ENCODE measurements at regions not wholly inside any gene's neighbourhood (a gene's known extent, or its start where the extent isn't known, plus 50 kb on each side); places are given as distances from the start of the nearest gene placed in this dataset.

DNA sequence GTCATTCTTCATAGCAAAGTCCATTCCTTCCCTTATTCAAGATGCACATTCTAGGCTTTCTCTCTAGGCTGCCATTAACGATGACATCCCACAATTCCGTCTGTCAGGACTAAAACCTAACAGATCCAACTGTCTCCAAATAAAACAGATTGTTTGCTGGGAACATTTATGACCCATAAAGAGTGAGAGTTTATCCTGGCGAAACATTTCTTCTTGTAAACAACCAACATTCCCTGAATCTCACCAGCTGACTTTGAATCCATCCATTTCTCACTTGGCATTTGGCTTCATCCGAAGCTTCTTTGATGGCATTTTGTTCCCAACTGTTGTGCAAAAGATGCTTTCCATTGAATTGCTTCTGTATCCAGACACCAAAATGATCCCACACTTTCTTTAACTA lies 93.1 kb downstream of the OLIG3 start:
- Histone ChIP-seq H3K4me3 (no peak overlapping the region), H3K4me1 (no peaks in the 10 kb centered on the region), H3K36me3 (no peaks in the 10 kb centered on the region), H3K27me3 (no peaks in the 10 kb centered on the region), H3K27ac (no peak overlapping the region), H3K9me3 (no peaks in the 10 kb centered on the region)
- no peak for DNase-seq
- 85 to 89% methylated on average over 4 of the region's 4 CpGs for WGBS, 2 donors
- TF ChIP-seq, protein P1, sequence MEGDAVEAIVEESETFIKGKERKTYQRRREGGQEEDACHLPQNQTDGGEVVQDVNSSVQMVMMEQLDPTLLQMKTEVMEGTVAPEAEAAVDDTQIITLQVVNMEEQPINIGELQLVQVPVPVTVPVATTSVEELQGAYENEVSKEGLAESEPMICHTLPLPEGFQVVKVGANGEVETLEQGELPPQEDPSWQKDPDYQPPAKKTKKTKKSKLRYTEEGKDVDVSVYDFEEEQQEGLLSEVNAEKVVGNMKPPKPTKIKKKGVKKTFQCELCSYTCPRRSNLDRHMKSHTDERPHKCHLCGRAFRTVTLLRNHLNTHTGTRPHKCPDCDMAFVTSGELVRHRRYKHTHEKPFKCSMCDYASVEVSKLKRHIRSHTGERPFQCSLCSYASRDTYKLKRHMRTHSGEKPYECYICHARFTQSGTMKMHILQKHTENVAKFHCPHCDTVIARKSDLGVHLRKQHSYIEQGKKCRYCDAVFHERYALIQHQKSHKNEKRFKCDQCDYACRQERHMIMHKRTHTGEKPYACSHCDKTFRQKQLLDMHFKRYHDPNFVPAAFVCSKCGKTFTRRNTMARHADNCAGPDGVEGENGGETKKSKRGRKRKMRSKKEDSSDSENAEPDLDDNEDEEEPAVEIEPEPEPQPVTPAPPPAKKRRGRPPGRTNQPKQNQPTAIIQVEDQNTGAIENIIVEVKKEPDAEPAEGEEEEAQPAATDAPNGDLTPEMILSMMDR (IDR thresholded peaks at IDR 0.05), result no peak
- TF ChIP-seq POLR2A (IDR thresholded peaks at IDR 0.05), result no peak
- intact Hi-C loops (cut with DNase I), result no loop called here

DNA sequence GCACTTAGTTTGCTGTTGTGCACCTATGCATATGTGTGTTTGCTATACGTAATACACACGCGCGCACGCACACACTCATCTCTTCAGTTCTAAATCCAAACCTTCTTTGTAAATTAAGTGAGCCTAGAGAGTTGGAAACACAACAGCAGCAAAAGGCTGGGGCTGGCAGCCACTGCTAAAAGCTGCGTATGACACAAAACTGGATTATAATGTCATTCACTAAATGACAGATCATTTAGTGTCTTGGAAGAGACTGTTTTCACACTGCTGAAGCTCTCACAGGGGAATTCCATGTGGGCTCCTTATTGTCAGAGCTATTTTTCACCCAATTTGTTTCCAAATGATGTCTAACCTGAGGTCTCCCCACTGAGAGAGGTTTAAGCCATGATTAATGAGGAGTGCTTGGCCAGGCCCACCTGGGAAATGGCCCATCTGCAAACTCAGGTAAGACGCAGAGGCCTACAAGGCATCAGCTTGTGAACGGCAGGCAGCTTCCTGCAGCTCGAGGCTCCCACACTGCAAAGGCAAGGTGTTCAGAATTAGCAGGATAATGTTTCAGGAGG lies 94.2 kb downstream of the OLIG3 start:
- no peaks in the 10 kb centered on the region for H3K27me3 ChIP-seq
- intact Hi-C loops (cut with DNase I), result no loop called here
- H3K36me3 ChIP-seq, result no peaks in the 10 kb centered on the region
- H3K4me1 ChIP-seq, result no peaks in the 10 kb centered on the region
- 52 to 61% methylated on average over 8 to 9 of the region's 9 CpGs for WGBS, 2 donors
- no peak for DNase-seq
- H3K9me3 ChIP-seq, result no peaks in the 10 kb centered on the region
- no peak overlapping the region for H3K27ac ChIP-seq
- H3K4me3 ChIP-seq, result no peak overlapping the region
- TF ChIP-seq, protein P1 (IDR thresholded peaks at IDR 0.05), result no peak
- no peak for TF ChIP-seq POLR2A (IDR thresholded peaks at IDR 0.05)

DNA sequence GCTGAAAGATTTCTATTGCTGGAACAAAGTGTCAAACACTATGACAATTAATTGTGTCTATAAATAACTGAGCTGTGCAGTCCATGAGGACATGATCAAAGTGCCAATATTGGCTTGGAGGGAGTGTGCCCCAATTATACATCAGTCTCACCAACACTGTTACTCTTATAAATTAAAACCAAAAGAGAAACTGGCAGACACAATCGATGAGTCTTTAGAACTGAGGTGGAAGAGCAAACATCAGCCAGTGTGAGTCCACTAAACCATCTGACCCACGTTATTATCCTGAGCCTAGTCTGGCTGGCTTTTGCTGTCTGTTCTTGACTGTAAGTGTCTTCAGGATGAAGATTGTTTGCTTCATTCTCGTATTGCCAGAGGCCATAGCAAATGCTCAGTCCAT lies 98.9 kb downstream of the OLIG3 start:
- no peaks in the 10 kb centered on the region for H3K27me3 ChIP-seq
- peaks cover 0 to 2% (median 0%) of the 10 kb centered on the region in 3 donors for H3K4me1 ChIP-seq
- intact Hi-C loops (cut with DNase I), result no loop called here
- no peak for DNase-seq
- no peak overlapping the region for H3K4me3 ChIP-seq
- TF ChIP-seq POLR2A (IDR thresholded peaks at IDR 0.05), result no peak
- WGBS, 2 donors, result 74 to 78% methylated on average over 3 of the region's 3 CpGs
- H3K36me3 ChIP-seq, result no peaks in the 10 kb centered on the region
- H3K9me3 ChIP-seq, result no peaks in the 10 kb centered on the region
- H3K27ac ChIP-seq, result no peak overlapping the region

DNA sequence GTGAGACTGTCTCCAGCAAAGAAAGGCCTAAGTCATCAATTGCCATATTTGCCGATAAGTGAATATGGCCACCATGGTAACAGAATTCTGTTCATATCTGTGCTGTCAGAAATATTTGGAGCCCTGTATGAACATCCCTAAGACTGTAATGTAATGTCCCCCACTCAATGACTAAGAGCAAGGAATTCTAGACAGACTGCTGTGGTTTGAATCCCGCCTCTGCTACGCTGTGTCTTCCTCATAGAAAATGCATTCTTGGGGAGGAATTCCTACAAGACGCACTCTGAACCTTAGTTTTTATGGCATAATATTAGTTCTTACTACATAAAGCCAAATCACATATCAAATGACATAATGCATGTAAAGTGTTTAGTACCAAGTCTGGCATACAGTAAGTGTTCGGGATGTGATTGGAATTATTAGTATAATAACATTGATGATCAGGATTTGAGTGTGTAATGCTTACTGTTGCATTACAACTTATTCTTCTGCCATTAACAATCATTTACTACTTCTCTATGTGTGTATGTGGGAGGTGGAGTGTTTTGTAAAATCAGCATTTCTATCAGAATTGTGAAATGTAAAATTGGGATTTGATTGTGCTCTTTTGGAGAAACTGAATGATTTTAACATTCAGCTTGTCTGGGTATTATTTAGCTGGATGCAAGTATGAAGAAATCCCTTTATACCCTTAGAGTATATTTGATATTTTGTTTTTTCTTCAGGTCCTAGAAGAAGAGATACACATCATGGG lies 103.0 kb downstream of the OLIG3 start:
- TF ChIP-seq, protein P1 (IDR thresholded peaks at IDR 0.05), result no peak
- no peak for TF ChIP-seq POLR2A (IDR thresholded peaks at IDR 0.05)
- no peak for DNase-seq
- H3K27ac ChIP-seq, result no peak overlapping the region
- no peaks in the 10 kb centered on the region for H3K36me3 ChIP-seq
- H3K4me3 ChIP-seq, result no peak overlapping the region
- H3K9me3 ChIP-seq, result no peaks in the 10 kb centered on the region
- WGBS, 2 donors, result 95% methylated on average over 5 of the region's 5 CpGs
- intact Hi-C loops (cut with DNase I), result no loop called here
- H3K4me1 ChIP-seq, result peaks cover 0 to 18% (median 4%) of the 10 kb centered on the region in 3 donors
- H3K27me3 ChIP-seq, result no peaks in the 10 kb centered on the region

DNA sequence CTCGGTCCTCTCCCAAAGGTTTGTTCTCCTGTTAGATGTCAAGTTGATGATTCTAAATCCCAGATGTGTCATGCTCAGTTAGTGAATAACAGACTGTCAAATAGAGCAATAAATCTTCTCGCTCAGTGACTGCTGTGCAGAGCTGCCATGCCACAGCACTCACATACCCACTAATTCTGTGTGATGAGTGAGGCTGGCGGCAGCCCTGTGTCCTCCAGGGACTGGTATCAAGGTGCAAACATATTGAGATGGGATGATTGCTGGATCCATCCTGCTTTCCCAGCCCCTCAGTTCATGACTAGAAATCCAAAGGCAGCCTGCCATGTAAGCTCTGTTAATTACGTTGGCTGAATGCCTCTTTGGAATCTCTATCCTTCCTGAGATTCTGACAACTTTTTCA lies 103.9 kb downstream of the OLIG3 start:
- Histone ChIP-seq H3K36me3 (no peaks in the 10 kb centered on the region), H3K27me3 (no peaks in the 10 kb centered on the region), H3K9me3 (no peaks in the 10 kb centered on the region), H3K4me3 (no peak overlapping the region), H3K27ac (no peak overlapping the region), H3K4me1 (peaks cover 0 to 18% (median 4%) of the 10 kb centered on the region in 3 donors)
- no peak for DNase-seq
- intact Hi-C loops (cut with DNase I), result no loop called here
- TF ChIP-seq, protein P1 (IDR thresholded peaks at IDR 0.05), result no peak
- no peak for TF ChIP-seq POLR2A (IDR thresholded peaks at IDR 0.05)
- 58 to 72% methylated on average over 4 of the region's 4 CpGs for WGBS, 2 donors

Measured in esophagus squamous epithelium (tissue), 5 donors.